GM23338 (cell line): ENCODE measurements at regions not wholly inside any gene's neighbourhood (a gene's known extent, or its start where the extent isn't known, plus 50 kb on each side); places are given as distances from the start of the nearest gene placed in this dataset.

Source experiments
- ATAC-seq: fragments of 200-7000 bp; cut with Tn5 transposase; 3 replicates; pipeline ENCODE4 v1.9.1; 2020
- DNase-seq: peaks from one replicate; pipeline ENCODE4 v3.0.0-alpha.2; 2015; ENCODE audit warnings: low spot score
- H2AFZ ChIP-seq: fragments of 200-600 bp; sonication (generic); 2 replicates; pipeline ENCODE4 v1.8.0; 2016; ENCODE audit warnings: antibody characterized with exemption, mild to moderate bottlenecking, moderate library complexity
- H3F3A ChIP-seq: fragments of 200-600 bp; sonication (generic); replicated peaks from 2 replicates; pipeline ENCODE4 v1.8.0; 2017; ENCODE audit warnings: antibody characterized with exemption, mixed run types, low read depth
- H3K27ac ChIP-seq: fragments of 200-600 bp; sonication (generic); 2 replicates; pipeline ENCODE4 v1.6.1; 2016; ENCODE audit warnings: low read depth
- H3K27me3 ChIP-seq: fragments of 200-600 bp; sonication (generic); 2 replicates; pipeline ENCODE4 v1.8.0; 2016; ENCODE audit warnings: mild to moderate bottlenecking, mixed run types, moderate library complexity; ENCODE audit not compliant: insufficient read depth
- H3K36me3 ChIP-seq: fragments of 200-600 bp; sonication (generic); 2 replicates; pipeline ENCODE4 v1.8.0; 2016; ENCODE audit warnings: mild to moderate bottlenecking; ENCODE audit not compliant: insufficient read depth
- H3K4me1 ChIP-seq: fragments of 200-600 bp; sonication (generic); 2 replicates; pipeline ENCODE4 v1.8.0; 2016; ENCODE audit warnings: mild to moderate bottlenecking, moderate library complexity; ENCODE audit not compliant: insufficient read depth
- H3K4me2 ChIP-seq: fragments of 200-600 bp; sonication (generic); 2 replicates; pipeline ENCODE4 v1.7.1; 2017; ENCODE audit warnings: mixed run types
- H3K4me3 ChIP-seq: fragments of 200-600 bp; sonication (generic); 2 replicates; pipeline ENCODE4 v1.6.1; 2016; ENCODE audit warnings: mixed run types
- H3K79me2 ChIP-seq: fragments of 200-600 bp; sonication (generic); replicated peaks from 2 replicates; pipeline ENCODE4 v1.8.0; 2017; ENCODE audit warnings: mild to moderate bottlenecking; ENCODE audit not compliant: insufficient read depth
- H3K9me2 ChIP-seq: fragments of 200-600 bp; sonication (generic); 2 replicates; pipeline ENCODE4 v1.8.0; 2017; ENCODE audit not compliant: insufficient read depth
- H4K20me1 ChIP-seq: fragments of 200-600 bp; sonication (generic); replicated peaks from 2 replicates; pipeline ENCODE4 v1.8.0; 2017; ENCODE audit warnings: mild to moderate bottlenecking; ENCODE audit not compliant: insufficient read depth
- H3K27ac Mint-ChIP-seq: 2 replicates; pipeline ENCODE4 v1.8.0; 2020; ENCODE audit warnings: inconsistent platforms, mild to moderate bottlenecking, moderate library complexity, mixed read lengths
- H3K27me3 Mint-ChIP-seq: 3 replicates; pipeline ENCODE4 v1.8.0; 2022; ENCODE audit warnings: low read depth, mild to moderate bottlenecking, moderate library complexity, mixed read lengths, inconsistent platforms; ENCODE audit not compliant: insufficient read depth, poor library complexity
- H3K36me3 Mint-ChIP-seq: 3 replicates; pipeline ENCODE4 v1.8.0; 2021; ENCODE audit warnings: low read depth, mild to moderate bottlenecking, inconsistent platforms, moderate library complexity, mixed read lengths
- H3K4me1 Mint-ChIP-seq: 3 replicates; pipeline ENCODE4 v1.8.0; 2020; ENCODE audit warnings: mild to moderate bottlenecking, inconsistent platforms, mixed read lengths
- H3K4me3 Mint-ChIP-seq: 3 replicates; pipeline ENCODE4 v1.8.0; 2021; ENCODE audit warnings: moderate library complexity, mild to moderate bottlenecking, inconsistent platforms, mixed read lengths
- H3K9me3 Mint-ChIP-seq: 3 replicates; pipeline ENCODE4 v1.8.0; 2020; ENCODE audit warnings: moderate library complexity, mild to moderate bottlenecking, inconsistent platforms, mixed read lengths
- EZH2 ChIP-seq: fragments of 200-600 bp; sonication (generic); IDR thresholded peaks from one replicate; pipeline ENCODE4 v1.8.0; 2017; ENCODE audit warnings: antibody characterized with exemption, mild to moderate bottlenecking, low read depth; ENCODE audit not compliant: unreplicated experiment
- EZH2phosphoT487 ChIP-seq: fragments of 200-600 bp; sonication (generic); IDR thresholded peaks from one replicate; pipeline ENCODE4 v1.8.1; 2018; ENCODE audit warnings: antibody characterized with exemption; ENCODE audit not compliant: unreplicated experiment
- JUNB ChIP-seq: IDR thresholded peaks from one replicate; pipeline ENCODE4 v1.6.1; 2016; ENCODE audit warnings: antibody characterized with exemption; ENCODE audit not compliant: unreplicated experiment
- NANOG ChIP-seq: IDR thresholded peaks from 2 replicates; pipeline ENCODE4 v1.6.1; 2016; ENCODE audit warnings: antibody characterized with exemption, borderline replicate concordance
- POLR2AphosphoS5 ChIP-seq: IDR thresholded peaks from 2 replicates; pipeline ENCODE4 v1.6.1; 2016; ENCODE audit warnings: antibody characterized with exemption, low read depth
- REST ChIP-seq: IDR thresholded peaks from one replicate; pipeline ENCODE4 v1.6.1; 2018; ENCODE audit warnings: antibody characterized with exemption; ENCODE audit not compliant: unreplicated experiment
- STAT1 ChIP-seq: IDR thresholded peaks from one replicate; pipeline ENCODE4 v1.6.1; 2016; ENCODE audit warnings: antibody characterized with exemption; ENCODE audit not compliant: unreplicated experiment
- ZNF114 ChIP-seq: fragments of 250-450 bp; sonication (Bioruptor Pico); IDR thresholded peaks from 2 replicates; pipeline ENCODE4 v1.5.0; 2020; ENCODE audit warnings: mild to moderate bottlenecking, moderate library complexity
- ZNF331 ChIP-seq: fragments of 250-450 bp; sonication (Bioruptor Pico); IDR thresholded peaks from 2 replicates; pipeline ENCODE4 v1.5.0; 2020; ENCODE audit warnings: low read depth, mild to moderate bottlenecking, moderate library complexity
- TF ChIP-seq, protein P1 (sequence below): IDR thresholded peaks from 2 replicates; pipeline ENCODE4 v1.6.1; 2016; ENCODE audit warnings: antibody characterized with exemption
- TF ChIP-seq, protein P2 (sequence below): fragments of 250-450 bp; sonication (Bioruptor Pico); IDR thresholded peaks from 2 replicates; pipeline ENCODE4 v1.5.0; 2020; ENCODE audit warnings: mild to moderate bottlenecking, moderate library complexity
- TF ChIP-seq, protein P3 (sequence below), 2 experiments: fragments of 200-600 bp in 1 of 2; sonication (generic) in 1 of 2; conservative IDR thresholded peaks; 2 replicates each; pipeline versions ENCODE4 v1.5.1 to v1.6.1; 2016 to 2017; ENCODE audit warnings: antibody characterized with exemption in 2 of 2, low read depth in 2 of 2, mild to moderate bottlenecking in 2 of 2, moderate library complexity in 1 of 2

- TF ChIP-seq, protein P1, sequence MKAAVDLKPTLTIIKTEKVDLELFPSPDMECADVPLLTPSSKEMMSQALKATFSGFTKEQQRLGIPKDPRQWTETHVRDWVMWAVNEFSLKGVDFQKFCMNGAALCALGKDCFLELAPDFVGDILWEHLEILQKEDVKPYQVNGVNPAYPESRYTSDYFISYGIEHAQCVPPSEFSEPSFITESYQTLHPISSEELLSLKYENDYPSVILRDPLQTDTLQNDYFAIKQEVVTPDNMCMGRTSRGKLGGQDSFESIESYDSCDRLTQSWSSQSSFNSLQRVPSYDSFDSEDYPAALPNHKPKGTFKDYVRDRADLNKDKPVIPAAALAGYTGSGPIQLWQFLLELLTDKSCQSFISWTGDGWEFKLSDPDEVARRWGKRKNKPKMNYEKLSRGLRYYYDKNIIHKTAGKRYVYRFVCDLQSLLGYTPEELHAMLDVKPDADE: no peak
- TF ChIP-seq EZH2: no peak
Measured at GRCh38 chr18:44013871-44014270, 666.8 kb upstream of the SETBP1 start (continued).

- Histone ChIP-seq H2AFZ (no peak overlapping the region), H3K36me3 (peaks cover 21% of the 10 kb centered on the region; the same call in 1 of the 2 replicates), H3K27me3 (no peaks in the 10 kb centered on the region), H3K4me2 (no peak overlapping the region), H3K4me1 (no peaks in the 10 kb centered on the region), H3K9me2 (peaks cover 6% of the 10 kb centered on the region; the same call in 1 of the 2 replicates), H3F3A (no peaks in the 10 kb centered on the region), H4K20me1 (no peaks in the 10 kb centered on the region), H3K4me3 (no peak overlapping the region), H3K79me2 (no peaks in the 10 kb centered on the region), H3K27ac (no peak overlapping the region)
- Mint-ChIP-seq H3K4me3 (no peak overlapping the region), H3K9me3 (peaks cover 51% of the 10 kb centered on the region), H3K36me3 (peaks cover 36% of the 10 kb centered on the region), H3K27ac (no peak overlapping the region), H3K4me1 (no peaks in the 10 kb centered on the region; the same call in 2 of the 3 replicates), H3K27me3 (peaks cover 3% of the 10 kb centered on the region)
- DNase-seq (no peak), ATAC-seq (no peak)
- TF ChIP-seq, protein P2, sequence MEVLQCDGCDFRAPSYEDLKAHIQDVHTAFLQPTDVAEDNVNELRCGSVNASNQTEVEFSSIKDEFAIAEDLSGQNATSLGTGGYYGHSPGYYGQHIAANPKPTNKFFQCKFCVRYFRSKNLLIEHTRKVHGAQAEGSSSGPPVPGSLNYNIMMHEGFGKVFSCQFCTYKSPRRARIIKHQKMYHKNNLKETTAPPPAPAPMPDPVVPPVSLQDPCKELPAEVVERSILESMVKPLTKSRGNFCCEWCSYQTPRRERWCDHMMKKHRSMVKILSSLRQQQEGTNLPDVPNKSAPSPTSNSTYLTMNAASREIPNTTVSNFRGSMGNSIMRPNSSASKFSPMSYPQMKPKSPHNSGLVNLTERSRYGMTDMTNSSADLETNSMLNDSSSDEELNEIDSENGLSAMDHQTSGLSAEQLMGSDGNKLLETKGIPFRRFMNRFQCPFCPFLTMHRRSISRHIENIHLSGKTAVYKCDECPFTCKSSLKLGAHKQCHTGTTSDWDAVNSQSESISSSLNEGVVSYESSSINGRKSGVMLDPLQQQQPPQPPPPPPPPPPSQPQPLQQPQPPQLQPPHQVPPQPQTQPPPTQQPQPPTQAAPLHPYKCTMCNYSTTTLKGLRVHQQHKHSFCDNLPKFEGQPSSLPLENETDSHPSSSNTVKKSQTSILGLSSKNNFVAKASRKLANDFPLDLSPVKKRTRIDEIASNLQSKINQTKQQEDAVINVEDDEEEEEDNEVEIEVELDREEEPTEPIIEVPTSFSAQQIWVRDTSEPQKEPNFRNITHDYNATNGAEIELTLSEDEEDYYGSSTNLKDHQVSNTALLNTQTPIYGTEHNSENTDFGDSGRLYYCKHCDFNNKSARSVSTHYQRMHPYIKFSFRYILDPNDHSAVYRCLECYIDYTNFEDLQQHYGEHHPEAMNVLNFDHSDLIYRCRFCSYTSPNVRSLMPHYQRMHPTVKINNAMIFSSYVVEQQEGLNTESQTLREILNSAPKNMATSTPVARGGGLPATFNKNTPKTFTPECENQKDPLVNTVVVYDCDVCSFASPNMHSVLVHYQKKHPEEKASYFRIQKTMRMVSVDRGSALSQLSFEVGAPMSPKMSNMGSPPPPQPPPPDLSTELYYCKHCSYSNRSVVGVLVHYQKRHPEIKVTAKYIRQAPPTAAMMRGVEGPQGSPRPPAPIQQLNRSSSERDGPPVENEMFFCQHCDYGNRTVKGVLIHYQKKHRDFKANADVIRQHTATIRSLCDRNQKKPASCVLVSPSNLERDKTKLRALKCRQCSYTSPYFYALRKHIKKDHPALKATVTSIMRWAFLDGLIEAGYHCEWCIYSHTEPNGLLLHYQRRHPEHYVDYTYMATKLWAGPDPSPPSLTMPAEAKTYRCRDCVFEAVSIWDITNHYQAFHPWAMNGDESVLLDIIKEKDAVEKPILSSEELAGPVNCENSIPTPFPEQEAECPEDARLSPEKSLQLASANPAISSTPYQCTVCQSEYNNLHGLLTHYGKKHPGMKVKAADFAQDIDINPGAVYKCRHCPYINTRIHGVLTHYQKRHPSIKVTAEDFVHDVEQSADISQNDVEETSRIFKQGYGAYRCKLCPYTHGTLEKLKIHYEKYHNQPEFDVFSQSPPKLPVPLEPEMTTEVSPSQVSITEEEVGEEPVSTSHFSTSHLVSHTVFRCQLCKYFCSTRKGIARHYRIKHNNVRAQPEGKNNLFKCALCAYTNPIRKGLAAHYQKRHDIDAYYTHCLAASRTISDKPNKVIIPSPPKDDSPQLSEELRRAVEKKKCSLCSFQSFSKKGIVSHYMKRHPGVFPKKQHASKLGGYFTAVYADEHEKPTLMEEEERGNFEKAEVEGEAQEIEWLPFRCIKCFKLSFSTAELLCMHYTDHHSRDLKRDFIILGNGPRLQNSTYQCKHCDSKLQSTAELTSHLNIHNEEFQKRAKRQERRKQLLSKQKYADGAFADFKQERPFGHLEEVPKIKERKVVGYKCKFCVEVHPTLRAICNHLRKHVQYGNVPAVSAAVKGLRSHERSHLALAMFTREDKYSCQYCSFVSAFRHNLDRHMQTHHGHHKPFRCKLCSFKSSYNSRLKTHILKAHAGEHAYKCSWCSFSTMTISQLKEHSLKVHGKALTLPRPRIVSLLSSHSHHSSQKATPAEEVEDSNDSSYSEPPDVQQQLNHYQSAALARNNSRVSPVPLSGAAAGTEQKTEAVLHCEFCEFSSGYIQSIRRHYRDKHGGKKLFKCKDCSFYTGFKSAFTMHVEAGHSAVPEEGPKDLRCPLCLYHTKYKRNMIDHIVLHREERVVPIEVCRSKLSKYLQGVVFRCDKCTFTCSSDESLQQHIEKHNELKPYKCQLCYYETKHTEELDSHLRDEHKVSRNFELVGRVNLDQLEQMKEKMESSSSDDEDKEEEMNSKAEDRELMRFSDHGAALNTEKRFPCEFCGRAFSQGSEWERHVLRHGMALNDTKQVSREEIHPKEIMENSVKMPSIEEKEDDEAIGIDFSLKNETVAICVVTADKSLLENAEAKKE (CRISPR knock-in tag): no peak
- TF ChIP-seq EZH2phosphoT487 (no peak), NANOG (no peak), POLR2AphosphoS5 (no peak), ZNF114 (CRISPR knock-in tag) (no peak), STAT1 (no peak), JUNB (no peak), REST (no peak), ZNF331 (CRISPR knock-in tag) (no peak)
- TF ChIP-seq, protein P3, sequence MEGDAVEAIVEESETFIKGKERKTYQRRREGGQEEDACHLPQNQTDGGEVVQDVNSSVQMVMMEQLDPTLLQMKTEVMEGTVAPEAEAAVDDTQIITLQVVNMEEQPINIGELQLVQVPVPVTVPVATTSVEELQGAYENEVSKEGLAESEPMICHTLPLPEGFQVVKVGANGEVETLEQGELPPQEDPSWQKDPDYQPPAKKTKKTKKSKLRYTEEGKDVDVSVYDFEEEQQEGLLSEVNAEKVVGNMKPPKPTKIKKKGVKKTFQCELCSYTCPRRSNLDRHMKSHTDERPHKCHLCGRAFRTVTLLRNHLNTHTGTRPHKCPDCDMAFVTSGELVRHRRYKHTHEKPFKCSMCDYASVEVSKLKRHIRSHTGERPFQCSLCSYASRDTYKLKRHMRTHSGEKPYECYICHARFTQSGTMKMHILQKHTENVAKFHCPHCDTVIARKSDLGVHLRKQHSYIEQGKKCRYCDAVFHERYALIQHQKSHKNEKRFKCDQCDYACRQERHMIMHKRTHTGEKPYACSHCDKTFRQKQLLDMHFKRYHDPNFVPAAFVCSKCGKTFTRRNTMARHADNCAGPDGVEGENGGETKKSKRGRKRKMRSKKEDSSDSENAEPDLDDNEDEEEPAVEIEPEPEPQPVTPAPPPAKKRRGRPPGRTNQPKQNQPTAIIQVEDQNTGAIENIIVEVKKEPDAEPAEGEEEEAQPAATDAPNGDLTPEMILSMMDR (conservative IDR thresholded peaks at IDR 0.05; ENCODE audit: low read depth in 2 of 2): no peak
- TF ChIP-seq, protein P1: no peak
Measured at GRCh38 chr18:44025421-44025820, 655.3 kb upstream of the SETBP1 start.
